ENCODE measurements at regions not wholly inside any gene's neighbourhood (a gene's known extent, or its start where the extent isn't known, plus 50 kb on each side); places are given as distances from the start of the nearest gene placed in this dataset.

- WGBS, 2 donors: 84 to 88% methylated on average over 3 of the region's 3 CpGs
- intact Hi-C loops (cut with DNase I): no loop called here
Observed at GRCh38 chr12:83196694-83197350, 510.1 kb downstream of the TMTC2 start.

GRCh38 chr12:83190631-83191390 is 504.1 kb downstream of the TMTC2 start:
- no peak for DNase-seq
- intact Hi-C loops (cut with DNase I): no loop called here
- H3K27ac ChIP-seq: no peak overlapping the region
- H3K4me1 ChIP-seq: no peaks in the 10 kb centered on the region
- no peaks in the 10 kb centered on the region for H3K36me3 ChIP-seq
- no peak for TF ChIP-seq POLR2A (IDR thresholded peaks at IDR 0.05)
- peak; percentile 16 to 79 (median 32) for TF ChIP-seq POLR2AphosphoS5 (IDR thresholded peaks at IDR 0.05)
- WGBS, 2 donors: 86 to 89% methylated on average over 8 of the region's 8 CpGs
- H3K9me3 ChIP-seq: no peaks in the 10 kb centered on the region
- no peaks in the 10 kb centered on the region for H3K27me3 ChIP-seq
- no peak overlapping the region for H3K4me3 ChIP-seq

More at GRCh38 chr12:83196694-83197350, 510.1 kb downstream of the TMTC2 start:
- no peak for DNase-seq
- no peak for TF ChIP-seq POLR2A (IDR thresholded peaks at IDR 0.05)
- no peak for TF ChIP-seq POLR2AphosphoS5 (IDR thresholded peaks at IDR 0.05)
- TF ChIP-seq CTCF (IDR thresholded peaks at IDR 0.05): no peak
- no peak for TF ChIP-seq EP300 (IDR thresholded peaks at IDR 0.05)
- peaks cover 0 to 5% (median 2%) of the 10 kb centered on the region in 4 donors for H3K4me1 ChIP-seq
- H3K27me3 ChIP-seq: no peaks in the 10 kb centered on the region
- no peak overlapping the region for H3K27ac ChIP-seq
- no peaks in the 10 kb centered on the region for H3K36me3 ChIP-seq
- H3K9me3 ChIP-seq: no peaks in the 10 kb centered on the region
- H3K4me3 ChIP-seq: no peak overlapping the region

- no peak for DNase-seq
- no peaks in the 10 kb centered on the region for H3K4me1 ChIP-seq
- H3K36me3 ChIP-seq: no peaks in the 10 kb centered on the region
- no peak overlapping the region for H3K4me3 ChIP-seq
- intact Hi-C loops (cut with DNase I): no loop called here
- TF ChIP-seq EP300 (IDR thresholded peaks at IDR 0.05) (no peak), POLR2AphosphoS5 (IDR thresholded peaks at IDR 0.05) (no peak), CTCF (IDR thresholded peaks at IDR 0.05) (no peak), POLR2A (IDR thresholded peaks at IDR 0.05) (no peak)
- no peaks in the 10 kb centered on the region for H3K9me3 ChIP-seq
- no peaks in the 10 kb centered on the region for H3K27me3 ChIP-seq
- WGBS, 2 donors: 32 to 81% methylated on average over 1 of the region's 1 CpG
- no peak overlapping the region for H3K27ac ChIP-seq
Observed at GRCh38 chr12:83186419-83186818, 499.7 kb downstream of the TMTC2 start.

- Histone ChIP-seq H3K4me3 (no peak overlapping the region), H3K27me3 (no peaks in the 10 kb centered on the region), H3K36me3 (no peaks in the 10 kb centered on the region), H3K27ac (no peak overlapping the region), H3K9me3 (no peaks in the 10 kb centered on the region), H3K4me1 (no peaks in the 10 kb centered on the region)
- 45 to 47% methylated on average over 1 of the region's 1 CpG for WGBS, 2 donors
- intact Hi-C loops (cut with DNase I): no loop called here
- no peak for TF ChIP-seq POLR2AphosphoS5 (IDR thresholded peaks at IDR 0.05)
- no peak for TF ChIP-seq CTCF (IDR thresholded peaks at IDR 0.05)
- no peak for DNase-seq
Observed at GRCh38 chr12:83185241-83185640, 498.5 kb downstream of the TMTC2 start.

Small RNA genes lying in the stretch of these regions (small RNA-seq; reads per million reads assigned to genes)
- 0 reads per million in 3 donors for gene RF00334

Measured in sigmoid colon (tissue), 6 donors.